Body of pancreas (tissue), 4 donors: ENCODE measurements at regions not wholly inside any gene's neighbourhood (a gene's known extent, or its start where the extent isn't known, plus 50 kb on each side); places are given as distances from the start of the nearest gene placed in this dataset.

ENCODE experiments used
- ATAC-seq: fragments of 150-250 bp; one replicate; pipeline ENCODE4 v1.9.1; 2016
- DNase-seq, 4 donors: peaks; one replicate each; pipeline ENCODE4 v3.0.0-alpha.2; 2019
- H3K27ac ChIP-seq, 4 donors: fragments of 200-600 bp; sonication (generic); 1 replicate in 3 of 4; 2 replicates in 1 of 4; pipeline versions ENCODE4 v1.5.1 to v1.6.1; 2016 to 2019; ENCODE audit warnings: mild to moderate bottlenecking in 1 of 4, mixed read lengths in 1 of 4, moderate library complexity in 1 of 4
- H3K27me3 ChIP-seq, 2 donors: fragments of 200-600 bp; sonication (generic); one replicate each; pipeline ENCODE4 v1.6.0; 2016; ENCODE audit warnings: mild to moderate bottlenecking in 1 of 2
- H3K36me3 ChIP-seq, 2 donors: fragments of 200-600 bp; sonication (generic); replicated peaks in 1 of 2; 2 replicates each; pipeline ENCODE4 v1.5.1; 2016; ENCODE audit warnings: low read depth in 2 of 2; ENCODE audit not compliant: insufficient read depth in 1 of 2
- H3K4me1 ChIP-seq: fragments of 200-600 bp; sonication (generic); one replicate; pipeline ENCODE4 v1.6.0; 2016
- H3K4me3 ChIP-seq, 2 donors: fragments of 200-600 bp; sonication (generic); 1 replicate in 1 of 2; 2 replicates in 1 of 2; pipeline ENCODE4 v1.5.1; 2016 to 2019
- H3K9me3 ChIP-seq, 3 donors: fragments of 200-600 bp; sonication (generic); 1 replicate in 2 of 3; 2 replicates in 1 of 3; pipeline ENCODE4 v1.5.1; 2016
- POLR2A ChIP-seq, 3 donors: fragments of 450-650 bp; IDR thresholded peaks; one replicate each; pipeline ENCODE4 v1.6.1; 2016; ENCODE audit warnings: antibody characterized with exemption in 3 of 3, mild to moderate bottlenecking in 2 of 3
- WGBS, 2 donors: methylation state at CpG; one replicate each; pipeline ENCODE4 v1.1.5; 2017; 5-methylcytosine and 5-hydroxymethylcytosine counted together
- intact Hi-C: fragments of 100-400 bp; cut with DNase I; formaldehyde crosslinking; loops from one replicate; pipeline ENCODE4 v1.15.1; 2023
- TF ChIP-seq, protein P1 (sequence below), 7 experiments: fragments of 450-650 bp in 4 of 7; fragments of 200-600 bp in 3 of 7; sonication (generic) in 3 of 7; IDR thresholded peaks; one replicate each; pipeline ENCODE4 v1.5.1; 2016 to 2019; ENCODE audit warnings: antibody characterized with exemption in 7 of 7

DNA sequence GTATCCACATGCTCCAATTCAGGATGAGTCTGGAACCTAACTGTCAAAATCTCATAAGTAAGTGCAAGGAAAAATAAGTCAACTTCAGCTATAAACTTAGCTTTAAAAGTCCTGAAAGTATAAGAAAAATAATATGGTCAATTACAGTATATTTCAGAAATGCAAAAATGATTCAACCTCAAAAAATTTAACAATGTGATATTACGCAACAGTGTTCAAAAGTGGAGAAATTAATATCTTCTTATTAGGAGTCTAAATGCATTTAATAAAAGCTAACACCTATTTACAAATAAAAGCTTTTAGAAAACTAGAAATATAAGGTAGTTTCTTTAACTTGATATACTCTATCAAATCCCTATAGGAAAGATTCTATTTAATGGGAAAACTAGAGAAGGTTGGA lies 111.2 kb upstream of the OPRM1 start:
- Histone ChIP-seq H3K27me3 (no peaks in the 10 kb centered on the region), H3K4me3 (no peak overlapping the region), H3K9me3 (no peaks in the 10 kb centered on the region), H3K27ac (no peak overlapping the region), H3K4me1 (no peaks in the 10 kb centered on the region), H3K36me3 (no peaks in the 10 kb centered on the region)
- ATAC-seq (no peak), DNase-seq (no peak)
- TF ChIP-seq POLR2A (IDR thresholded peaks at IDR 0.05), result no peak
- TF ChIP-seq, protein P1, sequence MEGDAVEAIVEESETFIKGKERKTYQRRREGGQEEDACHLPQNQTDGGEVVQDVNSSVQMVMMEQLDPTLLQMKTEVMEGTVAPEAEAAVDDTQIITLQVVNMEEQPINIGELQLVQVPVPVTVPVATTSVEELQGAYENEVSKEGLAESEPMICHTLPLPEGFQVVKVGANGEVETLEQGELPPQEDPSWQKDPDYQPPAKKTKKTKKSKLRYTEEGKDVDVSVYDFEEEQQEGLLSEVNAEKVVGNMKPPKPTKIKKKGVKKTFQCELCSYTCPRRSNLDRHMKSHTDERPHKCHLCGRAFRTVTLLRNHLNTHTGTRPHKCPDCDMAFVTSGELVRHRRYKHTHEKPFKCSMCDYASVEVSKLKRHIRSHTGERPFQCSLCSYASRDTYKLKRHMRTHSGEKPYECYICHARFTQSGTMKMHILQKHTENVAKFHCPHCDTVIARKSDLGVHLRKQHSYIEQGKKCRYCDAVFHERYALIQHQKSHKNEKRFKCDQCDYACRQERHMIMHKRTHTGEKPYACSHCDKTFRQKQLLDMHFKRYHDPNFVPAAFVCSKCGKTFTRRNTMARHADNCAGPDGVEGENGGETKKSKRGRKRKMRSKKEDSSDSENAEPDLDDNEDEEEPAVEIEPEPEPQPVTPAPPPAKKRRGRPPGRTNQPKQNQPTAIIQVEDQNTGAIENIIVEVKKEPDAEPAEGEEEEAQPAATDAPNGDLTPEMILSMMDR (IDR thresholded peaks at IDR 0.05), result no peak
- intact Hi-C loops, result no loop called here
- 90 to 100% methylated on average over 1 of the region's 1 CpG for WGBS, 2 donors

DNA sequence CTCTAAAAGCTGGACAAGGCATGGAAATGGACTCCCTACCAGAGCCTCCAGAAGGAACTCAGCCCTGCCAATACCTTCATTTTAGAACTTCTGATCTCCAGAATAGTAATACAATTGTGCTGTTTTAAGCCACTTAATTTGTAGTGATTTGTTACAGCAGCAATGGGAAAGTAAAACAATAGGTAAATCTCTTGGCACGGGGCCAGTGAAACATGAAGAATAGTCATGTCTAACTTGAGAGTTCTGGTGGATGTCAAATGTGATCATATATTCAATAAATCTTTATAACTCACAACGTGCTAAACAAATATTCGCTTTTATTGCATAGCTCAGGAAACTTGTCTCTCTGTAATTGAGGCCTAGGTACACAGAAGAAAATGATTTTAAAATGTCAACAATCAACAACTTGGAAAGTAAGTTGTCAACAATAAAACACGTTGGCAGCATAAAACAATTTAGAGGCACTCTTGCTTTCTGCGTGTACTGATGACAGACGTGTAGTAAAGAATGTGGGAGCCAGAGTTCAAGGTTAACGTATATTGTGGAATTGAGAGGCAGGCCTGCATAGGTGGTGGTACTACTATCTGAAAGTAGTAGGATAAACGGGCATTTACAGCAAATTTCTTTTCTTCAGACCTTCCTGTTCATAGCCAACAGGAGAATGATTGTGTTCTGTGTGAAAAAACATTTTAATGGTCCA lies 140.5 kb upstream of the OPRM1 start:
- ATAC-seq (no peak), DNase-seq (no peak)
- H3K4me3 ChIP-seq, result no peak overlapping the region
- H3K4me1 ChIP-seq, result no peaks in the 10 kb centered on the region
- 51 to 56% methylated on average over 8 of the region's 8 CpGs for WGBS, 2 donors
- no peaks in the 10 kb centered on the region for H3K9me3 ChIP-seq
- intact Hi-C loops, result no loop called here
- no peaks in the 10 kb centered on the region for H3K27me3 ChIP-seq
- H3K36me3 ChIP-seq, result no peaks in the 10 kb centered on the region
- no peak for TF ChIP-seq POLR2A (IDR thresholded peaks at IDR 0.05)
- TF ChIP-seq, protein P1 (IDR thresholded peaks at IDR 0.05), result no peak
- H3K27ac ChIP-seq, result no peak overlapping the region

DNA sequence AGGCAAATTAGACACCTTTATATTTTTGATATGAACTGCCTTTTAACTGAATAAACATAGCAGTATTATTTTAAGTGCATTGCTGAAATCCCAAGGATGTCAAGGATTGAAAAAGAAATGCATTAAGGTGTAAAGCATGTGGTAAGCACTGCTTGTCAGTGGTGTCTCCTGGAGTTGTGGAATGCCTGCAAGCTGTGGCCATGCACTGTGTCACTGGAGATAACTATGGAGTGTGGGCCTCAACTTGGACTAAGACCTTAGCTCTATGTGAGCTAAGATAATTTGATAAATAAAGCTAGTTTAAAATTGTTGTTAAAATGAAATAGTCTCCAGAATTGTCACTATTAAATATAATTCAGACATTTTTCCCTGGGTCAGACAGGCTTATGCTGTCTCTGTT lies 156.6 kb upstream of the OPRM1 start:
- H3K27me3 ChIP-seq, result no peaks in the 10 kb centered on the region
- ATAC-seq (no peak), DNase-seq (no peak)
- no peak overlapping the region for H3K27ac ChIP-seq
- peaks cover 0 to 4% (median 0%) of the 10 kb centered on the region in 3 donors for H3K9me3 ChIP-seq
- TF ChIP-seq POLR2A (IDR thresholded peaks at IDR 0.05), result no peak
- TF ChIP-seq, protein P1 (IDR thresholded peaks at IDR 0.05), result no peak
- intact Hi-C loops, result no loop called here
- no peaks in the 10 kb centered on the region for H3K36me3 ChIP-seq
- no peak overlapping the region for H3K4me3 ChIP-seq
- H3K4me1 ChIP-seq, result no peaks in the 10 kb centered on the region

DNA sequence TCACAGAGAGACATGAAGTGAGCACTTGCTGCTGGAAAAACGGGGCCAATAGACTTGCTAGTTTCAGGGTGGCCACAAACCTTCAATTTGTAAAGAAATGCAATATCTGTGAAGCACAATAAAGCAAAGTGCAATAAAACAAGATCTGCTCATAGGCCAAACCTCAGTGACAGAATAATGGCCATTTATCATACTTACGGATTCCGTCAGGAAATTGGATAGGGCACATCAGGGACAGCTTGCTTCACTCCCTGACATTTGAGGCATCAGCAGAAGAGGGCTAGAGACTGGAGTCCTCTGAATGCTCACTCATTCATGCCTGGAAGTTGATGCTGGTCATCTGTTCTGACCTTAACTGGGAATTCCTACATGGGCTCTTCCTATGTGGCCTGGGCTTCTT lies 165.5 kb upstream of the OPRM1 start:
- DNase-seq (no peak), ATAC-seq (no peak)
- H3K9me3 ChIP-seq, result no peaks in the 10 kb centered on the region
- 86 to 93% methylated on average over 3 of the region's 3 CpGs for WGBS, 2 donors
- H3K4me1 ChIP-seq, result no peaks in the 10 kb centered on the region
- no peak for TF ChIP-seq POLR2A (IDR thresholded peaks at IDR 0.05)
- TF ChIP-seq, protein P1 (IDR thresholded peaks at IDR 0.05), result no peak
- H3K4me3 ChIP-seq, result no peak overlapping the region
- intact Hi-C loops, result no loop called here
- H3K27me3 ChIP-seq, result no peaks in the 10 kb centered on the region
- H3K27ac ChIP-seq, result no peak overlapping the region
- H3K36me3 ChIP-seq, result no peaks in the 10 kb centered on the region

DNA sequence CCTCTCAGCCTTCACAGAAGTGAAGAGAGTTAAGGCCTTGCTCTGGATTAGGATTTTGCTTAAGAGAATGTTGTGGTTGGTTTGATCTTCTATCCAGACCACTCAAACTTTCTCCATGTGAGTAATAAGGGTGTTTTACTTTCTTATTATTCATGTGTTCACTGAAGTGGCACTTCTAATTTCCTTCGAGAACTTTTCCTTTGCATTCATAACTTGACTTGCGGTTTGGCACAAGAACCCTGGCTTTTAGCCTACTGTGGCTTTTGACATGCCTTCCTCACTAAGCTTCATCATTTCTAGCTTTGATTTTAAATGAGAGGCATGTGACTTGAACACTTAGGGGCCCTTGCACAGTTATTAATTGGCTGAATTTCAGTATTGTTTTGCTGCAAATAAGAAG lies 166.1 kb upstream of the OPRM1 start:
- H3K4me3 ChIP-seq, result no peak overlapping the region
- DNase-seq (no peak), ATAC-seq (no peak)
- no peaks in the 10 kb centered on the region for H3K9me3 ChIP-seq
- no peak for TF ChIP-seq POLR2A (IDR thresholded peaks at IDR 0.05)
- TF ChIP-seq, protein P1 (IDR thresholded peaks at IDR 0.05), result no peak
- H3K27ac ChIP-seq, result no peak overlapping the region
- no peaks in the 10 kb centered on the region for H3K4me1 ChIP-seq
- H3K36me3 ChIP-seq, result no peaks in the 10 kb centered on the region
- no peaks in the 10 kb centered on the region for H3K27me3 ChIP-seq
- WGBS, 2 donors, result 91 to 92% methylated on average over 2 of the region's 2 CpGs
- intact Hi-C loops, result no loop called here
